ENCODE measurements at regions not wholly inside any gene's neighbourhood (a gene's known extent, or its start where the extent isn't known, plus 50 kb on each side); places are given as distances from the start of the nearest gene placed in this dataset.
A peak's percentile ranks its signal among the peaks of the same experiment; 100 is the strongest.

DNA sequence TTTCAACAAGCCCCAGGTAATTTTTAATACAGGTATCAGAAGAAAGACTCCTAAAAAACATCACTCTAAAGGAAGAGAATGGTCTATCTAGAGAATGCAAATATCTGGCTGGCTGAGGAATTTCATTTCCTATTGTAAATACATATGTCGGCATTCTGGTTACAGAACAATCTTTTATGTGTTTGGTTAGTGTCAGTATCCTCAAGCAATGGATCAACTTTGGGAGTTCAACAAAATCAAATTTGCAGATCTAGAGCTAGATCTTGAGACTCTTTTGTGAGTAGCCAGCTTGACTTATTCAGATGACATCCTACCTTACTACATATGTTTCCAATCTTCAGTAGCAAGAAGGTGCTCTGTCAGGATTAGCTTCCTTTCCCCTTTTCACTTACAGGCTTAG, 145.1 kb downstream of the BTC start:
- Histone ChIP-seq H2BK12ac (ENCODE audit: low read length) (no peak overlapping the region), H3K79me1 (ENCODE audit: low read length) (no peaks in the 10 kb centered on the region), H3K4ac (ENCODE audit: low read depth, low read length) (no peak overlapping the region), H2BK120ac (ENCODE audit: insufficient read depth, low read length, poor library complexity) (no peak overlapping the region), H3K27ac (ENCODE audit: low read depth, low read length) (no peak overlapping the region), H3K4me2 (ENCODE audit: low read length) (no peak overlapping the region), H3K14ac (ENCODE audit: low read length) (no peak overlapping the region), H3K4me3 (ENCODE audit: low read depth, low read length) (no peak overlapping the region), H3K23ac (ENCODE audit: low read length) (no peak overlapping the region), H2AFZ (ENCODE audit: insufficient read depth, low read length, poor library complexity) (no peak overlapping the region), H3K79me2 (ENCODE audit: control insufficient read depth, insufficient read depth, low read length, poor library complexity) (no peaks in the 10 kb centered on the region), H2AK5ac (ENCODE audit: low read length) (no peak overlapping the region), H3K4me1 (ENCODE audit: control insufficient read depth in 1 of 2, insufficient read depth in 2 of 2, low read length in 2 of 2) (peaks cover 0 to 1% of the 10 kb centered on the region in 2 experiments), H3K9me3 (ENCODE audit: insufficient read depth, low read depth, low read length) (no peaks in the 10 kb centered on the region), H4K12ac (ENCODE audit: low read depth, low read length) (no peak overlapping the region), H4K8ac (ENCODE audit: low read depth, low read length) (no peak overlapping the region), H4K91ac (ENCODE audit: low read depth, low read length) (no peak overlapping the region), H2BK5ac (ENCODE audit: low read depth, low read length, poor library complexity) (no peak overlapping the region), H3K18ac (ENCODE audit: low read length) (no peak overlapping the region), H3K36me3 (ENCODE audit: control insufficient read depth in 1 of 2, insufficient read depth in 2 of 2, low read length in 2 of 2) (no peaks in the 10 kb centered on the region), H3K9ac (ENCODE audit: low read length) (no peak overlapping the region), H3K27me3 (ENCODE audit: insufficient read depth, low read length) (no peaks in the 10 kb centered on the region)
- no CpG with 5 or more reads among the region's 1 CpG for WGBS (ENCODE audit: extremely low coverage, insufficient coverage, insufficient read length)
- no peak for DNase-seq

GRCh38 chr4:74651198-74651597, 143.1 kb downstream of the BTC start:
- no peak overlapping the region for H3K23ac ChIP-seq (ENCODE audit: low read length)
- no peak overlapping the region for H3K4me3 ChIP-seq (ENCODE audit: low read depth, low read length)
- H3K27ac ChIP-seq (ENCODE audit: low read depth, low read length): no peak overlapping the region
- peaks cover 0 to 4% of the 10 kb centered on the region in 2 experiments for H3K4me1 ChIP-seq (ENCODE audit: control insufficient read depth in 1 of 2, insufficient read depth in 2 of 2, low read length in 2 of 2)
- no peaks in the 10 kb centered on the region for H3K79me2 ChIP-seq (ENCODE audit: control insufficient read depth, insufficient read depth, low read length, poor library complexity)
- no peak overlapping the region for H2AFZ ChIP-seq (ENCODE audit: insufficient read depth, low read length, poor library complexity)
- no peak overlapping the region for H3K18ac ChIP-seq (ENCODE audit: low read length)
- H2AK5ac ChIP-seq (ENCODE audit: low read length): no peak overlapping the region
- no peaks in the 10 kb centered on the region for H3K27me3 ChIP-seq (ENCODE audit: insufficient read depth, low read length)
- no peak overlapping the region for H2BK5ac ChIP-seq (ENCODE audit: low read depth, low read length, poor library complexity)
- no peak overlapping the region for H3K4ac ChIP-seq (ENCODE audit: low read depth, low read length)
- H2BK120ac ChIP-seq (ENCODE audit: insufficient read depth, low read length, poor library complexity): no peak overlapping the region
- no peaks in the 10 kb centered on the region for H3K36me3 ChIP-seq (ENCODE audit: control insufficient read depth in 1 of 2, insufficient read depth in 2 of 2, low read length in 2 of 2)
- no peaks in the 10 kb centered on the region for H3K79me1 ChIP-seq (ENCODE audit: low read length)
- no peak for DNase-seq
- no peak overlapping the region for H2BK12ac ChIP-seq (ENCODE audit: low read length)
- H3K14ac ChIP-seq (ENCODE audit: low read length): no peak overlapping the region
- no peak overlapping the region for H4K8ac ChIP-seq (ENCODE audit: low read depth, low read length)
- no peak overlapping the region for H4K12ac ChIP-seq (ENCODE audit: low read depth, low read length)
- no peak overlapping the region for H3K9ac ChIP-seq (ENCODE audit: low read length)
- H3K9me3 ChIP-seq (ENCODE audit: insufficient read depth, low read depth, low read length): no peaks in the 10 kb centered on the region
- no peak overlapping the region for H4K91ac ChIP-seq (ENCODE audit: low read depth, low read length)
- H3K4me2 ChIP-seq (ENCODE audit: low read length): no peak overlapping the region

DNA sequence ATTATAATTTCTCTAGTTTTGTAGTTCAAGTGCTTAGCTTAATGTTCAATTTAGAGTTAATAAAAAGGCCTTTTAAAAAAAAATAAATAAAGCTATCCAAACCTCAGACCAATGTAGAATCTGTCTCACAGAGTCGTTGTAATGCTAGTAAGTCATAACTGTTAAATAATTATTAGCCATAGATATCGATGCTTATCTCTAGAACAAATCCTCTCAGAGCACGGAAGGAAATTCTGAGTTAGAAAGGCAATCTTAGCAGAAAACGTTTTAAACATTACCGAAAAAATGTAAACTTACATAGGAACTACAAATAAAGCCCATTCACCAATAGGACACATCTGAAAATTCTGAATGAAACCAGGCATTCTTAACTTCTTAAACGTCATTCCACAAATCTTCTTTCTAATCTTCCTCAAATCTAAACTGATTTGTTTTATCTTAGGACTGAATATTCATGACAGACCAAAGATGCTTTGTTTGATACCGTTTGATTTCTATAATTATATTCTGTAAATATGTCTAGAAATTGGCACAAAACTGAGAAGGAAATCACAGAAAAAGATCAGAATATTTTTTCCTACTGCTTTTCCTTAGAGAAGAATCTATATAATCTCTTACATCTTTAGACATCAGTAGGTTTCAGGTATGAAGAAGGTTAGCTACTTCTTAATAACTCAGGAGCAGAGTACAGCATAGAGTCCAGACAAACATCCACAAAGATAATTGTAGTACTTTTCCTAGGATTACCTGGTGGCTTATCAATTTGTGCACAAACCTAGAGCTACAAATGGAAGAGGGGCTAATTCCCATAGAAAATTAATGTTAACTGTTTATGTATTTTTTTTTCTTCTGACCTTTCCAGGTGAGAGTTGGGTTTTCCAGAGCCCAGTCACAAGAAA, 140.7 kb downstream of the BTC start:
- peaks cover 0 to 7% of the 10 kb centered on the region in 2 experiments for H3K4me1 ChIP-seq (ENCODE audit: control insufficient read depth in 1 of 2, insufficient read depth in 2 of 2, low read length in 2 of 2)
- no peak overlapping the region for H3K4me3 ChIP-seq (ENCODE audit: low read depth, low read length)
- DNase-seq: peak in 1 of 2 donors; percentile 53
- no peaks in the 10 kb centered on the region for H3K79me2 ChIP-seq (ENCODE audit: control insufficient read depth, insufficient read depth, low read length, poor library complexity)
- H4K12ac ChIP-seq (ENCODE audit: low read depth, low read length): no peak overlapping the region
- H3K14ac ChIP-seq (ENCODE audit: low read length): no peak overlapping the region
- no peak overlapping the region for H2BK5ac ChIP-seq (ENCODE audit: low read depth, low read length, poor library complexity)
- H3K4ac ChIP-seq (ENCODE audit: low read depth, low read length): no peak overlapping the region
- no peak overlapping the region for H3K23ac ChIP-seq (ENCODE audit: low read length)
- no peaks in the 10 kb centered on the region for H3K9me3 ChIP-seq (ENCODE audit: insufficient read depth, low read depth, low read length)
- H3K18ac ChIP-seq (ENCODE audit: low read length): no peak overlapping the region
- no peaks in the 10 kb centered on the region for H3K27me3 ChIP-seq (ENCODE audit: insufficient read depth, low read length)
- H2AFZ ChIP-seq (ENCODE audit: insufficient read depth, low read length, poor library complexity): no peak overlapping the region
- no peak overlapping the region for H2AK5ac ChIP-seq (ENCODE audit: low read length)
- H3K79me1 ChIP-seq (ENCODE audit: low read length): no peaks in the 10 kb centered on the region
- H3K36me3 ChIP-seq (ENCODE audit: control insufficient read depth in 1 of 2, insufficient read depth in 2 of 2, low read length in 2 of 2): no peaks in the 10 kb centered on the region
- no peak overlapping the region for H3K4me2 ChIP-seq (ENCODE audit: low read length)
- H3K27ac ChIP-seq (ENCODE audit: low read depth, low read length): no peak overlapping the region
- WGBS (ENCODE audit: extremely low coverage, insufficient coverage, insufficient read length): 100% methylated on average over 1 of the region's 7 CpGs
- no peak overlapping the region for H2BK120ac ChIP-seq (ENCODE audit: insufficient read depth, low read length, poor library complexity)
- H4K8ac ChIP-seq (ENCODE audit: low read depth, low read length): no peak overlapping the region
- no peak overlapping the region for H2BK12ac ChIP-seq (ENCODE audit: low read length)
- no peak overlapping the region for H3K9ac ChIP-seq (ENCODE audit: low read length)
- H4K91ac ChIP-seq (ENCODE audit: low read depth, low read length): no peak overlapping the region

- H3K36me3 ChIP-seq (ENCODE audit: control insufficient read depth in 1 of 2, insufficient read depth in 2 of 2, low read length in 2 of 2): no peaks in the 10 kb centered on the region
- no peak overlapping the region for H2BK5ac ChIP-seq (ENCODE audit: low read depth, low read length, poor library complexity)
- H3K9ac ChIP-seq (ENCODE audit: low read length): no peak overlapping the region
- no peak overlapping the region for H3K18ac ChIP-seq (ENCODE audit: low read length)
- H2BK120ac ChIP-seq (ENCODE audit: insufficient read depth, low read length, poor library complexity): no peak overlapping the region
- H2BK12ac ChIP-seq (ENCODE audit: low read length): no peak overlapping the region
- H4K8ac ChIP-seq (ENCODE audit: low read depth, low read length): no peak overlapping the region
- no peaks in the 10 kb centered on the region for H3K79me2 ChIP-seq (ENCODE audit: control insufficient read depth, insufficient read depth, low read length, poor library complexity)
- peaks cover 1% of the 10 kb centered on the region for H3K79me1 ChIP-seq (ENCODE audit: low read length)
- H4K12ac ChIP-seq (ENCODE audit: low read depth, low read length): no peak overlapping the region
- no peaks in the 10 kb centered on the region for H3K9me3 ChIP-seq (ENCODE audit: insufficient read depth, low read depth, low read length)
- no peak overlapping the region for H3K4me3 ChIP-seq (ENCODE audit: low read depth, low read length)
- peaks cover 0 to 7% of the 10 kb centered on the region in 2 experiments for H3K4me1 ChIP-seq (ENCODE audit: control insufficient read depth in 1 of 2, insufficient read depth in 2 of 2, low read length in 2 of 2)
- no CpG with 5 or more reads among the region's 8 CpGs for WGBS (ENCODE audit: extremely low coverage, insufficient coverage, insufficient read length)
- H2AK5ac ChIP-seq (ENCODE audit: low read length): no peak overlapping the region
- H3K23ac ChIP-seq (ENCODE audit: low read length): no peak overlapping the region
- no peak overlapping the region for H3K27ac ChIP-seq (ENCODE audit: low read depth, low read length)
- H3K4me2 ChIP-seq (ENCODE audit: low read length): no peak overlapping the region
- no peaks in the 10 kb centered on the region for H3K27me3 ChIP-seq (ENCODE audit: insufficient read depth, low read length)
- no peak overlapping the region for H3K14ac ChIP-seq (ENCODE audit: low read length)
- DNase-seq: peak; percentile 82 to 98
- H2AFZ ChIP-seq (ENCODE audit: insufficient read depth, low read length, poor library complexity): no peak overlapping the region
- no peak overlapping the region for H4K91ac ChIP-seq (ENCODE audit: low read depth, low read length)
- no peak overlapping the region for H3K4ac ChIP-seq (ENCODE audit: low read depth, low read length)
These were observed 140.1 kb downstream of the BTC start for GRCh38 chr4:74654230-74654681.

Measured in trophoblast cell (in vitro differentiated cells and primary cell).